HCT116 (cell line): ENCODE measurements at regions not wholly inside any gene's neighbourhood (a gene's known extent, or its start where the extent isn't known, plus 50 kb on each side); places are given as distances from the start of the nearest gene placed in this dataset.

Source experiments
- CEBPB ChIP-seq: IDR thresholded peaks from 2 replicates; pipeline ENCODE4 v1.6.1; 2012; ENCODE audit warnings: low read depth
- CTCF ChIP-seq, 3 experiments: fragments of 200-600 bp in 1 of 3; sonication (generic) in 1 of 3; IDR thresholded peaks in 2 of 3; conservative IDR thresholded peaks in 1 of 3; 2 replicates each; pipeline ENCODE4 v1.5.1; 2012 to 2017; ENCODE audit warnings: low read depth in 2 of 3, low read length in 2 of 3, antibody characterized with exemption in 1 of 3, borderline replicate concordance in 1 of 3, control low read depth in 1 of 3, mild to moderate bottlenecking in 1 of 3, mixed read lengths in 1 of 3, mixed run types in 1 of 3, moderate library complexity in 1 of 3; ENCODE audit not compliant: insufficient read depth in 1 of 3
- EGR1 ChIP-seq: IDR thresholded peaks from 2 replicates; pipeline ENCODE4 v1.6.1; 2012; ENCODE audit warnings: low read depth
- EZH2 ChIP-seq: fragments of 200-600 bp; sonication (generic); IDR thresholded peaks from 2 replicates; pipeline ENCODE4 v1.6.1; 2017; ENCODE audit warnings: antibody characterized with exemption, mixed run types
- FOSL1 ChIP-seq: IDR thresholded peaks from 2 replicates; pipeline ENCODE4 v1.6.1; 2012; ENCODE audit warnings: low read depth
- POLR2A ChIP-seq: IDR thresholded peaks from 2 replicates; pipeline ENCODE4 v1.7.0; 2011; ENCODE audit warnings: borderline replicate concordance; ENCODE audit not compliant: insufficient read depth, insufficient read length; ENCODE audit errors: extremely low read depth
- POLR2AphosphoS5 ChIP-seq: IDR thresholded peaks from 2 replicates; pipeline ENCODE4 v1.6.1; 2011; ENCODE audit warnings: mild to moderate bottlenecking, low read depth, low read length, moderate library complexity
- REST ChIP-seq: IDR thresholded peaks from 2 replicates; pipeline ENCODE4 v1.6.1; 2012; ENCODE audit warnings: low read depth
- SIN3A ChIP-seq: IDR thresholded peaks from 2 replicates; pipeline ENCODE4 v1.6.1; 2012; ENCODE audit warnings: low read depth
- SP1 ChIP-seq: IDR thresholded peaks from 2 replicates; pipeline ENCODE4 v1.6.1; 2012; ENCODE audit warnings: low read depth
- YY1 ChIP-seq: IDR thresholded peaks from 2 replicates; pipeline ENCODE4 v1.6.1; 2011; ENCODE audit warnings: low read length, low read depth, moderate library complexity, mild to moderate bottlenecking; ENCODE audit not compliant: insufficient replicate concordance; ENCODE audit errors: extremely low read depth

DNA sequence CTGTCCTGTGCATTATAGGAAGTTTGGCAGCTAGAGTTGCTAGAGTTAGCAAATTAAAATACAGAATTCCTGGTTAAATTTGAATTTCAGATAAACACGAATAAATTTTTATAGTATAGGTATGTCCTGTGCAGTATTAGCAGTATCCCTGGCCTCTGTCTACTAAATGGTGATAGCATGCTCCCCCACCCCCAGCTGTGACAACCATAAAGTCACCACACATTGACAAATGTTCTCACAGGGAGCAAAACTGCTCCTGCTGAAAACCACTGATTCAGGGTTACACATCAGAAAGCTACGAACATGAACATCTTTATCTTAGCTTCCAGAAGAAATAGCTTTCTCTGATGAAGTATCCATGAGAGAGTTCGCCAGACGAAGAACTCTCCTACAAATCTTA lies 91.8 kb upstream of the CCDC112 start:
- TF ChIP-seq SP1 (no peak), CTCF (IDR thresholded peaks at IDR 0.05 in 2 of 3, conservative IDR thresholded peaks at IDR 0.05 in 1 of 3; ENCODE audit: borderline replicate concordance in 1 of 3, insufficient read depth in 1 of 3, low read depth in 2 of 3, low read length in 2 of 3) (no peak), POLR2A (no peak), SIN3A (no peak), EZH2 (no peak), YY1 (no peak), EGR1 (no peak), CEBPB (no peak), POLR2AphosphoS5 (no peak), FOSL1 (no peak), REST (no peak)
